Transverse colon (tissue), 4 donors: ENCODE measurements at regions not wholly inside any gene's neighbourhood (a gene's known extent, or its start where the extent isn't known, plus 50 kb on each side); places are given as distances from the start of the nearest gene placed in this dataset.
A peak's percentile ranks its signal among the peaks of the same experiment; 100 is the strongest.

Experiments used
- DNase-seq: peaks from one replicate; pipeline ENCODE4 v3.0.0-alpha.2; 2019
- H3K27ac ChIP-seq, 4 donors: fragments of 200-600 bp; sonication (generic); 2 replicates each; pipeline ENCODE4 v1.5.1; 2016 to 2018; ENCODE audit warnings: inconsistent platforms in 4 of 4
- H3K27me3 ChIP-seq: fragments of 200-600 bp; sonication (generic); 2 replicates; pipeline ENCODE4 v1.5.1; 2017; ENCODE audit warnings: inconsistent platforms
- H3K36me3 ChIP-seq, 4 donors: fragments of 200-600 bp; sonication (generic); 2 replicates each; pipeline ENCODE4 v1.5.1; 2017 to 2019; ENCODE audit warnings: inconsistent platforms in 4 of 4
- H3K4me1 ChIP-seq, 4 donors: fragments of 200-600 bp; sonication (generic); 2 replicates each; pipeline ENCODE4 v1.5.1; 2017 to 2020; ENCODE audit warnings: inconsistent platforms in 4 of 4
- H3K4me3 ChIP-seq, 4 donors: fragments of 200-600 bp; sonication (generic); 1 replicate in 1 of 4; 2 replicates in 3 of 4; pipeline versions ENCODE4 v1.5.1 to v1.6.1; 2017 to 2019; ENCODE audit warnings: inconsistent platforms in 4 of 4
- H3K9me3 ChIP-seq, 2 donors: fragments of 200-600 bp; sonication (generic); 2 replicates each; pipeline ENCODE4 v1.5.1; 2017 to 2019; ENCODE audit warnings: inconsistent platforms in 2 of 2
- EP300 ChIP-seq: sonication (generic); formaldehyde crosslinking; IDR thresholded peaks from one replicate; pipeline ENCODE4 v1.6.1; 2017; ENCODE audit warnings: antibody characterized with exemption, low read depth
- POLR2A ChIP-seq: fragments of 450-650 bp; IDR thresholded peaks from one replicate; pipeline ENCODE4 v1.6.1; 2016; ENCODE audit warnings: antibody characterized with exemption, mild to moderate bottlenecking, moderate library complexity
- POLR2AphosphoS5 ChIP-seq, 3 donors: sonication (generic); formaldehyde crosslinking; IDR thresholded peaks; one replicate each; pipeline ENCODE4 v1.6.1; 2016; ENCODE audit warnings: antibody characterized with exemption in 3 of 3
- WGBS, 2 donors: methylation state at CpG; one replicate each; pipeline ENCODE4 v1.1.5; 2018; ENCODE audit warnings: low coverage in 1 of 2; 5-methylcytosine and 5-hydroxymethylcytosine counted together
- in situ Hi-C, 4 donors: fragments of 200-750 bp; cut with MboI; loops; one replicate each; pipeline versions ENCODE4 v1.15.0 to v1.15.1; 2017; ENCODE audit warnings: low sequenced_read_pairs in 3 of 4, low pct_ligation_motif_present in 1 of 4, low pct_unique_long_range_greater_than_20kb in 1 of 4
- intact Hi-C: fragments of 100-400 bp; cut with DNase I; formaldehyde crosslinking; loops from one replicate; pipeline ENCODE4 v1.15.1; 2023; ENCODE audit warnings: low total_unique reads
- TF ChIP-seq, protein P1 (sequence below), 5 experiments: fragments of 200-600 bp in 3 of 5; fragments of 450-650 bp in 2 of 5; sonication (generic) in 3 of 5; IDR thresholded peaks; 1 replicate in 2 of 5; 2 replicates in 3 of 5; pipeline ENCODE4 v1.5.1; 2016 to 2017; ENCODE audit warnings: antibody characterized with exemption in 5 of 5, inconsistent platforms in 3 of 5, mild to moderate bottlenecking in 2 of 5, moderate library complexity in 1 of 5

DNA sequence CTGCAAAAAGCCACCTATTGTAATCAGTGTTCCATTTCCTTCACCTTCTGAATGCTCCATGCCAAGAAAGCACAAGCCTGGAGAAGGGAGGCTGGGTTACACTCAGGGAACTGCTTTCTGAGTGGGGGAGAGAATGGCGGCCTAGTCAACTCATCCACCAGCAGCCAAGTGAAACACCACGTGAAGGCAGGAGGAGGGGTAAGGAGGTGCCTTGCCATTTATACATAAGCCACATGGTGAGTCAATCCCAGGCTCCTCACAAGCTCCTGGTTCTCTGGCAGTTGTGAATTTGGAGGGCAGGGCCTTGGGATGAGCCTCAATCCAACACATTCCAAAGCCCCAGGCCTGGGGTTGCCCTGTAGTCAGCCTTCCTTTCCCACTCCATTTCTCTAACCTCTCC, 149.4 kb downstream of the CD24 start:
- in situ Hi-C loops (no loop called here), intact Hi-C loops (no loop called here)
- no peaks in the 10 kb centered on the region for H3K36me3 ChIP-seq
- peaks cover 0 to 4% of the 10 kb centered on the region in 2 donors for H3K9me3 ChIP-seq
- TF ChIP-seq EP300 (no peak), POLR2A (no peak), POLR2AphosphoS5 (IDR thresholded peaks at IDR 0.05) (no peak)
- TF ChIP-seq, protein P1, sequence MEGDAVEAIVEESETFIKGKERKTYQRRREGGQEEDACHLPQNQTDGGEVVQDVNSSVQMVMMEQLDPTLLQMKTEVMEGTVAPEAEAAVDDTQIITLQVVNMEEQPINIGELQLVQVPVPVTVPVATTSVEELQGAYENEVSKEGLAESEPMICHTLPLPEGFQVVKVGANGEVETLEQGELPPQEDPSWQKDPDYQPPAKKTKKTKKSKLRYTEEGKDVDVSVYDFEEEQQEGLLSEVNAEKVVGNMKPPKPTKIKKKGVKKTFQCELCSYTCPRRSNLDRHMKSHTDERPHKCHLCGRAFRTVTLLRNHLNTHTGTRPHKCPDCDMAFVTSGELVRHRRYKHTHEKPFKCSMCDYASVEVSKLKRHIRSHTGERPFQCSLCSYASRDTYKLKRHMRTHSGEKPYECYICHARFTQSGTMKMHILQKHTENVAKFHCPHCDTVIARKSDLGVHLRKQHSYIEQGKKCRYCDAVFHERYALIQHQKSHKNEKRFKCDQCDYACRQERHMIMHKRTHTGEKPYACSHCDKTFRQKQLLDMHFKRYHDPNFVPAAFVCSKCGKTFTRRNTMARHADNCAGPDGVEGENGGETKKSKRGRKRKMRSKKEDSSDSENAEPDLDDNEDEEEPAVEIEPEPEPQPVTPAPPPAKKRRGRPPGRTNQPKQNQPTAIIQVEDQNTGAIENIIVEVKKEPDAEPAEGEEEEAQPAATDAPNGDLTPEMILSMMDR (IDR thresholded peaks at IDR 0.05), result no peak
- DNase-seq, result no peak
- no peak overlapping the region for H3K27ac ChIP-seq
- H3K4me1 ChIP-seq, result no peaks in the 10 kb centered on the region
- H3K4me3 ChIP-seq, result no peak overlapping the region
- no peaks in the 10 kb centered on the region for H3K27me3 ChIP-seq
- WGBS, 2 donors, result 89 to 100% methylated on average over 1 to 2 of the region's 2 CpGs

DNA sequence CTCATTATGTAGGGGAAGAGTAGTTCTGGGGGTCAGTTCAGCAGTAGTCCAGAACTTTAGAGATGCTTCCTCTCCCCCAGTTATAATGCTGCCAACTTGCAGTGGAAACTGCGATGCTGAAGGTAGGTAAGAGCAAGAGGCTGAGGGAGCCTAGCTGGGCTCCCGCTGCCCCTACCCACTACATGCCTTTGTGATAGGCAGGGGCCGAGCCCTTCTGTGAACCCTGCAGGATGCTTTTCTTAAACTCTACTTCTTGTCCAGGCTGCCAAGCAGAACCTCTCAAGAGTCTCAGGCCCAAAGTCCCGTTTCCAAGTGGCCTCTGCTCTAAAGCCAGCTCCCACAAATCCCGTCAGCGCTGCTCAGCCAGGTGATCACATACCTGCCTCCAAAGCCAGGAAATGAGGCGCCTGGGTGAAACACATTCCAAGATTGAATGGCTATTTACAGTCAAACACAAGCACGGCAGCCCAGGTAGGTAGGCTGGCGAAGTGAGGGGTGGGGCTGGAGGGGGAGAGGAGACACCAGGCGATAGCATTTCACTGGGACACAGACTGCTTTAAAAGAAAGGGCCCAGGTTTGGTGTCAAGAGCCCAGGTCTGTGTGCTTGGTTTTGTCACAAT, 150.7 kb downstream of the CD24 start:
- Histone ChIP-seq H3K4me1 (no peaks in the 10 kb centered on the region), H3K27me3 (no peaks in the 10 kb centered on the region), H3K4me3 (no peak overlapping the region), H3K27ac (no peak overlapping the region), H3K36me3 (no peaks in the 10 kb centered on the region), H3K9me3 (peaks cover 0 to 4% of the 10 kb centered on the region in 2 donors)
- in situ Hi-C loops, result no loop called here
- intact Hi-C loops, result no loop called here
- TF ChIP-seq EP300 (no peak), POLR2AphosphoS5 (IDR thresholded peaks at IDR 0.05) (no peak), POLR2A (no peak)
- TF ChIP-seq, protein P1 (IDR thresholded peaks at IDR 0.05), result no peak
- 42 to 52% methylated on average over 2 to 10 of the region's 10 CpGs for WGBS, 2 donors
- DNase-seq, result peak; percentile 36

DNA sequence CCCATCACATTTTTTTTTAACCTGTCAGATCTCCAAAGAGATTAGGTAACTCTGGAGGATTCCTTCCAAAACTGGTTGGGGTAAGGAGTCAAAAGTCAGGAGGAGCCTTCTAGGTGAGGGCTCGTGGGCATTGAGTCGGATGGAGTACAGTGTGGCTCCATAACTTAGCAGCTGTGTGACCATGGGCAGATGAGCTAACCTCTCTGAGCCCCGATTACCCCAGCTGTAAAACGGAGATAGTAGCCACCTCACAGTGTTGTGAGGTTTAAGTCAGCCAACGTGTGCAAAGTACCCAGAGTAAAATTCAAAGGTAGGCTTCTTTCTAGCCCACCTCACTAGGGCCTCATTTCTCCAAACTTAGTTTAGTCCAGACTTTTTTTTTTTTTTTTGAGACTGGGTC, 151.5 kb downstream of the CD24 start:
- no peaks in the 10 kb centered on the region for H3K9me3 ChIP-seq
- TF ChIP-seq POLR2A (no peak), POLR2AphosphoS5 (IDR thresholded peaks at IDR 0.05) (no peak), EP300 (no peak)
- TF ChIP-seq, protein P1 (IDR thresholded peaks at IDR 0.05), result no peak
- H3K4me3 ChIP-seq, result no peak overlapping the region
- WGBS, 2 donors, result 89% methylated on average over 5 of the region's 5 CpGs; no CpG with 5 or more reads in 1 of the 2 donors
- H3K27ac ChIP-seq, result no peak overlapping the region
- intact Hi-C loops, result no loop called here
- in situ Hi-C loops, result no loop called here
- H3K4me1 ChIP-seq, result no peaks in the 10 kb centered on the region
- H3K36me3 ChIP-seq, result no peaks in the 10 kb centered on the region
- H3K27me3 ChIP-seq, result no peaks in the 10 kb centered on the region
- no peak for DNase-seq

DNA sequence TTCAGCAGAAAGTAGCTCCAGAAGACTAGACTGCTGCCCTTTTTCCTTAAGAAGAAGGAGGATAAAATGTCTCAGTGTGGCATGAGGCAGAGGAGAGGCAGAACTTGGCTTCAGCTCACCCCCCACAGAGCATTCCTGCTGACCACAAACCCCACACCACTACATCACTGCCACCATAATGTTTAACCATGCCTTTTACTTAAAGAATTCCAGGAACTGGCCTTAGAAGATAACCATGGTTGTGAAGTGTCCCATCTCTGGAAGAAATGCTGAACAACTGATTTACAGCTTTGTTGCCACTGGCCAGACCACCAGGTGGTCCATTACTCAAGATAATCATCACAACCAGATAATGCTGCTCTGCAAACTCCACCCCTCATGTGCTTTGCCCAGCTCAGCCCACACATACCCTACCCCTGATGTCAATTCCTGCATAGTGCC, 154.1 kb downstream of the CD24 start:
- DNase-seq, result no peak
- Histone ChIP-seq H3K27me3 (no peaks in the 10 kb centered on the region), H3K36me3 (no peaks in the 10 kb centered on the region), H3K4me1 (no peaks in the 10 kb centered on the region), H3K4me3 (no peak overlapping the region), H3K27ac (no peak overlapping the region), H3K9me3 (no peaks in the 10 kb centered on the region)
- TF ChIP-seq EP300, result no peak
- TF ChIP-seq POLR2AphosphoS5 (IDR thresholded peaks at IDR 0.05), result no peak
- TF ChIP-seq POLR2A, result no peak
- TF ChIP-seq, protein P1 (IDR thresholded peaks at IDR 0.05), result no peak
- intact Hi-C loops, result no loop called here
- in situ Hi-C loops, result no loop called here
